GM23338 (cell line): ENCODE measurements at regions not wholly inside any gene's neighbourhood (a gene's known extent, or its start where the extent isn't known, plus 50 kb on each side); places are given as distances from the start of the nearest gene placed in this dataset.

Source experiments
- TF ChIP-seq, protein P1 (sequence below): fragments of 250-450 bp; sonication (Bioruptor Pico); IDR thresholded peaks from 2 replicates; pipeline ENCODE4 v1.5.0; 2020; ENCODE audit warnings: mild to moderate bottlenecking, moderate library complexity

DNA sequence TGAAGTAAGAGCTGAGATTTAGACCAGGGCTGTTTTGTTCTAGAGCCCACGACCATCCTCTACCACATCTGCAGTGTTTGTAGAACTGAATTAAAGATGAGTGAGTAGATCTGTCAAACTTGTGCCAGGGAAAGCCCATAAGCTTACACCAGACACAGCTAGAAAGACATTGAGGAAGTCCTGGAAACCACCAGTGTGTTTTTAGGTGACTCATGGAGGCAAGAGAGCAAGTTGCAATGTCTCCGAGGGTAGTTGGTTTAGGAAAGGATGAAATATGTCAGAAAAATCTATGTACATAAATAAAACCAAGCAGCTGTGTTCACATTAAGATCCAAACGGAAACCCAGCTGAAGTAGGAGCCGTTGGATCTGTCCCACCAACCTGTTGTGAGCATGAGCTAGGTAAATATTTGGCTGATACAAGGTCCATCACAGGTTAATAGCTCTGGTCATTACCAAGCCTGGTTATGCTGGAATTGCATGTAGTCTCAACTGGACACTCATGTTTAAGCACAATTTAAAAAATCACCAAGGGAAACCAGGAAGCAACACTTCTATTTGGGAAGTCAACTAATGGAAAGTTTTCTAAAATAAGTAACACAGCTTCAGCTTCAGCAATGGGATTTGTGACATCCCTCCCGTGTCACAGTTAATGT, 49.9 kb upstream of the PLEKHG3 start (continued):
- TF ChIP-seq, protein P1, sequence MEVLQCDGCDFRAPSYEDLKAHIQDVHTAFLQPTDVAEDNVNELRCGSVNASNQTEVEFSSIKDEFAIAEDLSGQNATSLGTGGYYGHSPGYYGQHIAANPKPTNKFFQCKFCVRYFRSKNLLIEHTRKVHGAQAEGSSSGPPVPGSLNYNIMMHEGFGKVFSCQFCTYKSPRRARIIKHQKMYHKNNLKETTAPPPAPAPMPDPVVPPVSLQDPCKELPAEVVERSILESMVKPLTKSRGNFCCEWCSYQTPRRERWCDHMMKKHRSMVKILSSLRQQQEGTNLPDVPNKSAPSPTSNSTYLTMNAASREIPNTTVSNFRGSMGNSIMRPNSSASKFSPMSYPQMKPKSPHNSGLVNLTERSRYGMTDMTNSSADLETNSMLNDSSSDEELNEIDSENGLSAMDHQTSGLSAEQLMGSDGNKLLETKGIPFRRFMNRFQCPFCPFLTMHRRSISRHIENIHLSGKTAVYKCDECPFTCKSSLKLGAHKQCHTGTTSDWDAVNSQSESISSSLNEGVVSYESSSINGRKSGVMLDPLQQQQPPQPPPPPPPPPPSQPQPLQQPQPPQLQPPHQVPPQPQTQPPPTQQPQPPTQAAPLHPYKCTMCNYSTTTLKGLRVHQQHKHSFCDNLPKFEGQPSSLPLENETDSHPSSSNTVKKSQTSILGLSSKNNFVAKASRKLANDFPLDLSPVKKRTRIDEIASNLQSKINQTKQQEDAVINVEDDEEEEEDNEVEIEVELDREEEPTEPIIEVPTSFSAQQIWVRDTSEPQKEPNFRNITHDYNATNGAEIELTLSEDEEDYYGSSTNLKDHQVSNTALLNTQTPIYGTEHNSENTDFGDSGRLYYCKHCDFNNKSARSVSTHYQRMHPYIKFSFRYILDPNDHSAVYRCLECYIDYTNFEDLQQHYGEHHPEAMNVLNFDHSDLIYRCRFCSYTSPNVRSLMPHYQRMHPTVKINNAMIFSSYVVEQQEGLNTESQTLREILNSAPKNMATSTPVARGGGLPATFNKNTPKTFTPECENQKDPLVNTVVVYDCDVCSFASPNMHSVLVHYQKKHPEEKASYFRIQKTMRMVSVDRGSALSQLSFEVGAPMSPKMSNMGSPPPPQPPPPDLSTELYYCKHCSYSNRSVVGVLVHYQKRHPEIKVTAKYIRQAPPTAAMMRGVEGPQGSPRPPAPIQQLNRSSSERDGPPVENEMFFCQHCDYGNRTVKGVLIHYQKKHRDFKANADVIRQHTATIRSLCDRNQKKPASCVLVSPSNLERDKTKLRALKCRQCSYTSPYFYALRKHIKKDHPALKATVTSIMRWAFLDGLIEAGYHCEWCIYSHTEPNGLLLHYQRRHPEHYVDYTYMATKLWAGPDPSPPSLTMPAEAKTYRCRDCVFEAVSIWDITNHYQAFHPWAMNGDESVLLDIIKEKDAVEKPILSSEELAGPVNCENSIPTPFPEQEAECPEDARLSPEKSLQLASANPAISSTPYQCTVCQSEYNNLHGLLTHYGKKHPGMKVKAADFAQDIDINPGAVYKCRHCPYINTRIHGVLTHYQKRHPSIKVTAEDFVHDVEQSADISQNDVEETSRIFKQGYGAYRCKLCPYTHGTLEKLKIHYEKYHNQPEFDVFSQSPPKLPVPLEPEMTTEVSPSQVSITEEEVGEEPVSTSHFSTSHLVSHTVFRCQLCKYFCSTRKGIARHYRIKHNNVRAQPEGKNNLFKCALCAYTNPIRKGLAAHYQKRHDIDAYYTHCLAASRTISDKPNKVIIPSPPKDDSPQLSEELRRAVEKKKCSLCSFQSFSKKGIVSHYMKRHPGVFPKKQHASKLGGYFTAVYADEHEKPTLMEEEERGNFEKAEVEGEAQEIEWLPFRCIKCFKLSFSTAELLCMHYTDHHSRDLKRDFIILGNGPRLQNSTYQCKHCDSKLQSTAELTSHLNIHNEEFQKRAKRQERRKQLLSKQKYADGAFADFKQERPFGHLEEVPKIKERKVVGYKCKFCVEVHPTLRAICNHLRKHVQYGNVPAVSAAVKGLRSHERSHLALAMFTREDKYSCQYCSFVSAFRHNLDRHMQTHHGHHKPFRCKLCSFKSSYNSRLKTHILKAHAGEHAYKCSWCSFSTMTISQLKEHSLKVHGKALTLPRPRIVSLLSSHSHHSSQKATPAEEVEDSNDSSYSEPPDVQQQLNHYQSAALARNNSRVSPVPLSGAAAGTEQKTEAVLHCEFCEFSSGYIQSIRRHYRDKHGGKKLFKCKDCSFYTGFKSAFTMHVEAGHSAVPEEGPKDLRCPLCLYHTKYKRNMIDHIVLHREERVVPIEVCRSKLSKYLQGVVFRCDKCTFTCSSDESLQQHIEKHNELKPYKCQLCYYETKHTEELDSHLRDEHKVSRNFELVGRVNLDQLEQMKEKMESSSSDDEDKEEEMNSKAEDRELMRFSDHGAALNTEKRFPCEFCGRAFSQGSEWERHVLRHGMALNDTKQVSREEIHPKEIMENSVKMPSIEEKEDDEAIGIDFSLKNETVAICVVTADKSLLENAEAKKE = no peak
